ENCODE measurements at regions not wholly inside any gene's neighbourhood (a gene's known extent, or its start where the extent isn't known, plus 50 kb on each side); places are given as distances from the start of the nearest gene placed in this dataset.

DNA sequence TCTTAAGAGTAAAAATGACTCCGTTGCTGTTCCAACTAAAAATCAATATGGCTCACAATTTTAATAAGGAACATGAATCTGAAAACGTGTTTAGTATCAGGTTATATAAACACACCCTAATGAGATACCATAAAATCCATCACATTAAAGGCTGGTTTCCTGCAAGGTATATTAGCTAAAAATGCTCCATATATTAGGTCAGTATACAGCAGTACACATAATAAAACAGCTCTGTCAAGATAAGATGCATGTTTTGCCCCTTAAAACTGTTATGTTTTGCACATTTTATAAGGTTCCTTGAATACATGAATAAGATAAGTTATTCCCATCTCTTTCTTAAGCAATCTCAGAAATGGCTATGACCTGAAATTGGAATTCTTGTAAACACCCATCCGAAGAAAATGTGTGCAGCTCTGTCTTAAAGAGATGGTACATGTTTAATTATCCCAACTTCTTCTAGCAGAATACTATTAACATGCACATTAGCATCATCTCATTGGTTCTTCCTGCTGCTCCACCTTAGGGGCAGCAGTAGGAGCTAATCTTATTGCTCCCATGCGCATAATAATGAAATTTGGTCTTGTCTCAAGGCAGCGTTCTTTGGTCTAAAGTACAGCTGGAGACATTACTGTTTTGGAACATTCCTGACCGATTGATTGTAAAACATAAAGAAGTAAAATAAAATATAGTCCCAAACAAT lies 836.1 kb upstream of the FANCL start:
- no peak overlapping the region for H3K4me3 ChIP-seq (ENCODE audit: low read depth, low read length)

DNA sequence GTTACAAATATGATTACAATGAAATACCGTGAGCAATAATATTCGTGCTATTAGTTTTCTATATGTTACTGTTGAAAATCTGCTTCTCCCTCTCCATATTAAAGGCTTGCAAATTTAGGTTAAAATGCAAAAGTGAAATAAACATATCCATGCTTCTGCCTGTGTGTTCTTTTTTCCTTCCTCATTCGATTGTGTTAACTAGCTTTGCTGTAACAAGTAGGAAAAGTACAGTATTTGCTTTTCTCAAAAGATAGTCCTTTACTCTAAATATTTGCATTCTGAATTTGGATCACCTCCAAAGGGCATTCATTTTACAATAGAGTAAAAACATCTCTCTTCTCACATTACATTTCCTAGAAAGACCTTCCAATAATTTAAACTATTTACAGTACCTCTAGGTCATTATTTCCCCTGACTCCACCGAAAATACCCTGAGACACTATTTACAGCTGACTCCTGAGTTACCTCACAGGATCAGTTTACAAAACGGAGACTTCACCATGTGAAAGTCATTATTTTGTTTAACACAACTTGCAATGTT lies 835.0 kb upstream of the FANCL start:
- H3K4me3 ChIP-seq (ENCODE audit: low read depth, low read length): no peak overlapping the region

DNA sequence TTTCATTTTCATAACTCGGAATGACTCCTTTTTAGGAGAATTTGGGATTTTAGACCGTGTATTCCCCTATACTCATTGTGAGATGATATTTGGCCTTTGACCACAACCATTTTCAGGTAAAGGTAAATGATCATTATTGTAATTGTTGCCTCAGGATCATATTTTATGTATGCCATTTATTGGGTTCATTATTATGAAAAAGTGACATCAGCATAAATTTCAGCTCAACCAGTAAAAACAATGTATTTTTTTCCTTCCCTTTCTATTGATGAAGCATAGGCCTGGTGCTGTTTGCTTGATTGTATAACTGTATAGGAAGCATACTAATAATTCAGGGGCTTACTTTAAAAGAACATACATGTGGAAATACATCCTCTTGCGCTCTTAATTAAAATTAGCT lies 832.9 kb upstream of the FANCL start:
- H3K4me3 ChIP-seq (ENCODE audit: low read depth, low read length): no peak overlapping the region

DNA sequence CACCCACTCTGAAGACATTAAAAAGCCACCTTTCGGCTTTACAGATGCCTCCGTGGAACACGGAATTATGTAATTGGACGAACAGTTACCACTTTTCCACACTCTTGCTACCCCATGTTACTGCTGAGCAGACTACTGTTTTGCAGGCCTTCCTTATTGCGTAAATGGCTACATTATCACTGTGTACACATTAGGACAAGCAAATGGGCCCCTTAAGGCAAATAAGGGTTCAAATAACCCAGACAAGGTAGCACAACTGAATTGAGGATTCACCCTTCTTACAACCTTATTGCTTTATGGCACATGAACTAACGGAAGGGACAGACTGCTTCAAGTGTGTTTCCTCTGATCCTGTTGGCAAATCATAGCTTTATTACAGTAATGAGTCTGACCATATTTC lies 832.2 kb upstream of the FANCL start:
- H3K4me3 ChIP-seq (ENCODE audit: low read depth, low read length): no peak overlapping the region

DNA sequence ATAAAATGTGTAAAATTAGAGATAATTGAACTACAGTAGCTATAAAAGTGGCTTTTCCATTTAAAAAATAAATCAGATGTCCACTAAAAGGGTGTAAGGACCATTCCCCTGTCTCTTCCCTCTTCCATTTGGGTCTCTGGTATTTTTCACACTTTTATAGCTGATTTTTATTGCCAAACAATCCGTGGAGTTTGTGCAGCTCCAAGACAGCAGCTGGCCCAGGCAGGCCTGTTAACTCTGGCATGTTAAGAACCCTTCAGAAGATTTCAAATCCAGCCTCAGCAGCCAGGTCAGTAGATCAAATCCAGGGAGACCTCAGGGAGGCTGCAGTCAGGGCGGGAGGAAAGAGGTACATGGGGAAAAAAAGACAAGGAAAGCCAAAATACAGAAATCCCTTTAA lies 827.1 kb upstream of the FANCL start:
- no peak overlapping the region for H3K4me3 ChIP-seq (ENCODE audit: low read depth, low read length)

DNA sequence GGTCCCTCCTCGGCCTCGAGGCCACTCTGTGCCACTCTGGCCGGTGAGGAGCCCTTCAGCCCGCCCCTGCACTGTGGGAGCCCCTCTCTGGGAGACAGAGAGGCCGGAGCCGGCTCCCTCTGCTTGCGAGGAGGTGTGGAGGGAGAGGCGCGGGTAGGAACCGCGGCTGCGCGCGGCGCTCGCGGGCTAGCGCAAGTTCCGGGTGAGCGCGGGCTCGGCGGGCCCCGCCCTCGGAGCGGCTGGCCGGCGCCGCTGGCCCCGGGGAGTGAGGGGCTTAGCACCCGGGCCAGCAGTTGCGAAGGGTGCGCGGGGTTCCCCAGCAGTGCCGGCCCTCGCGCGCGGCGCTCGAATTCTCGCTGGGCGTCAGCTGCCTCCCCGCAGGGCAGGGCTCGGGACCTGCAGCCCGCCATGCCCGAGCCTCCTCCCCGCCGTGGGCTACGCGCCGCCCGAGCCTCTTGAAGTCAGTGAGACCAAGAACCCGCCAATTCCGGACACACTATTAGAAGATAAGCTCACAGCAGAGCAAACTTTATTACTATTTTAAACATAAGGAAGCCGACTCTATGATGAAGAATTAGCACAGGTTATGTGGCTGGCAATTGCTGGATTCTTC lies 825.8 kb upstream of the FANCL start:
- no peak overlapping the region for H3K4me3 ChIP-seq (ENCODE audit: low read depth, low read length)

DNA sequence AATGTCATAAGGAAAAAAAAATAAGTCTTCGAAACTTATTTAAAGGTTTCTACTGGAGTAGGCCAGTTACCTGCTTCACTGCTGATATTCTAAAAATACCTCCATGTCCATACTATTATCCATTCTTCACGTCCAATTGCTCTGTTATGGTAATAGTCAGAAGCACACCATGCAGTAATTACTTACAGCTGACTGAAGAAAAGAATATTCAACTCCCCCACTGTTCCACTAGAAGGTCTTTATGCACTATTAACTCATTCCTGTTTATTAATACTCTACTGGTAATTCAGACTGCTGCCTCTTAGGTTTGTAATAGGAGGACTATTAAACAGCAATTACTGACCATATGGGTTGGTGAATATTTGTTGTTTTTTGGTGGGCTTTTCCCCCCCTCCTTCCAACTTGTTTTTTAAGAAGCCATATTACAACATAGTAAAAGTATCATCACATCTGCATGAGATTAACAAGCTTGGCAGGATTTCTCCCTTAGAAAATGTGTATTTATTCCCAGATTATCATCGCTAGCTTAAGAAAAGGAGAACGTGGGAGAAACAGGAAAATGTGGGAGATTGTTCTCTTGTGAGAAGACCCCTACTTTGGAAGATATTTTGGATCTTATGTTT lies 806.4 kb upstream of the FANCL start:
- no peak overlapping the region for H3K4me3 ChIP-seq (ENCODE audit: low read depth, low read length)

DNA sequence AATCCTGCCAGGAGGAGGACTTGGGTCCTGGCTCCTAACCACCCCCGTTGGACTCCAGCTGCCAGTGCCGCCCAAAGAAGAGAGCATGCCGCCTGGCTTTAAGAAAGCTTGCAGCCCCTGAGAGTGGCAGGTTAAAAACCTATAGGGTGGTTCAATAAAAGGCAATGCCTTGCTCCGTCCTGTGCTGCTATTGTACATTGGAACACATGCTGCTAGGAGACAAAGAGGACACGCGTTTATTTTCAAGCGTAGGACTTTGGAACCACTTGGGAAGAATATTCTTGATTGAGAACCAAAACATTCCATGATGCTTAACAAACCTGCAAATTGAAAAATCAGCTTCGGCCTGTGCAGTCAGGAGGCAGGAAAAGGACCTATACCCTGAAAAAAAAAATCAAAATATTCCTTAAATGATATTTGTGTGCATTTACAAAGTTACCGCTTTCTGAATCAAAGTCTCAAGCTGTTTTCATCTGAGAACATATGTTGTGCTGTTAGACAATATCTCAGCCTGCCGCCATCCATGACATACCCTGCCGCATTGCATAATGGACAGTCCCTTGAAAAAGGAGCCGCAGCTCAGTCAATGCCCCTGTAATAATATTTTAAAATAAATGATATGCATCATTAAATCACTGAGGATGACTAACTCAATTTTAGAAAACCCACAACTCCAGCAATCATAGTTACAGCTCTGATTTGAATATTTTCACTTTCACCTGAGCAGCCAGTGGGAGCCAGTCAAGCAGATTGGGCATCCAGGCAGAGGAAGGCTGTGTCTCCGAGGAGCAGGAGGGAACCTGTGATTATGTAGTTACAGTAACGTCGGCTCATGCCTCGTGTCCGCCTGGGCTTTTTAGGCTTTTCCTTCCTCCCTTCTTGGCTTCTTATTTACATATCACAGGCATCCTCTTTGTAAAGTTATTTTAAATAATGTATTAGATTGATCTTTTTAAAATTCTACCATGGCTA lies 805.6 kb upstream of the FANCL start:
- no peak overlapping the region for H3K4me3 ChIP-seq (ENCODE audit: low read depth, low read length)

DNA sequence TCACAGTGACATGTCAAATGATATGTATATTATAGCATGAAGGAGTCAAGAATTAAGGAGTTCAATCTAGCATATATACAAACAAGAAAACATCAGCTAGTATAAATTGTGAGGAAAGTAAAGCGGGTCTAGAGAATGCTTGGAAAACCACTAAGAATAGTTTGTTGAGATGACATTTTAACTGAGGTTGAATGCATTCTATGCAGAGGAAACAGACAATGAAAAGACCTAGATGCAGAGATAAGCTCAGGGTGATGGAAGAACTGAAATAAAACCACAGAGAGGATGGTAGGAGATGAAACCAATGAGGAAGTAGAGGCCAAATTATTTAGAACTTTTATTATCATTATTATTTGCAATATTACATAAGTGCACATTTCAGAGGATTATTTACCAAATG lies 803.6 kb upstream of the FANCL start:
- no peak overlapping the region for H3K4me3 ChIP-seq (ENCODE audit: low read depth, low read length)

DNA sequence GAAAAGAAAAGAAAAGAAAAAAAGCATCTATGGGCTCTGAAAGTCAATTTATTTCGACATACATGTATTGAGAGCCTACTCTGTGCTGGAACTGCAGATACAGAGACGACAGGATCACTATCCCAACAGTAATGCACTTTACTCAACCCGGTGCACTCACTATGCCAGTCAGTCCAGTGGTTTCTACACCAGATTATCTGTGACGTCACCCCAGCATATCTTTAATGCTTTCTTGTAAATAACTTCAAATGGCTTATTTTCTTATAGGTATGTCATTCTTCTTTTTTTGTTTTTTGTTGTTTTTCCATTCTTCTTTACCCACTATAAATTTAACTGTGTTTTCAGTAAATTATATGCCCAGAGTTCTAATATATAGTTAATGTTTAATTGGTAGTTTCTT lies 800.0 kb upstream of the FANCL start:
- H3K4me3 ChIP-seq (ENCODE audit: low read depth, low read length): no peak overlapping the region

DNA sequence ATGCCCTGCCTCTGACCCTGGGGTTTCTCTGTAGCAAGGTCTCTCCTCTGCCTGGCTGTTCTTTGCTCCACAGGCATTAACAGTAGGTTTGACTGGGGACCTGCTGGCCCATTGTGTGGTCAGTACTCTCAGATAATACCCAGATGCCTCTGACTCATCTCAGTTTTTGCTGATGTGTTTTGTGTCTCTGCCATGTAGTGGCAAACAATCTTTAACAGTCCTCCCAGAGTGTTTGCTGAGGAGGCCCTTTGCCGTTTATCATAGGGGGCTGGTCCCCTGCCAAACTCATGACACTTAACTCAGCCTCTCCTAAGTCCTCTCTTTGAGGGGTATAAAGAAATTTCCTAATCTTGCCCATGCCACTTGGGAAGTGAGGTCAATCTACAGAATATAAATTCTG lies 793.7 kb upstream of the FANCL start:
- H3K4me3 ChIP-seq (ENCODE audit: low read depth, low read length): no peak overlapping the region

DNA sequence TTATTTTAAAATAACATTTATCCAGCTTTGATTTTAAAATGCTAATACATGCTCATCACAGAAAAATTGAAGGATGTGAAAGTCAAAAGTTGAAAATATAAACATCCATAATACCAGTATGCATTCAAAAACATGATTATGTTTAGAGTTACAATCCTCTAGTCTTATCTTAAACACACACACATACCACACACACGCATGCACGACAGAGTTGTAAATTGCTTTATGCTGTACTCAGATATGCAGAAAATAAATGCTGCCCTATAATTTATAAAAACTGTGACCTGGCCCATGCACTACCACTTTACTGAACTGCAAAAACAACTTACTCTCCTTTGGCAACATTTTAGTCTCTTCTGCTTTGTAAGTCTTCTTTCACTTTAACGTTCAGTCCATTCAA lies 793.0 kb upstream of the FANCL start:
- no peak overlapping the region for H3K4me3 ChIP-seq (ENCODE audit: low read depth, low read length)

DNA sequence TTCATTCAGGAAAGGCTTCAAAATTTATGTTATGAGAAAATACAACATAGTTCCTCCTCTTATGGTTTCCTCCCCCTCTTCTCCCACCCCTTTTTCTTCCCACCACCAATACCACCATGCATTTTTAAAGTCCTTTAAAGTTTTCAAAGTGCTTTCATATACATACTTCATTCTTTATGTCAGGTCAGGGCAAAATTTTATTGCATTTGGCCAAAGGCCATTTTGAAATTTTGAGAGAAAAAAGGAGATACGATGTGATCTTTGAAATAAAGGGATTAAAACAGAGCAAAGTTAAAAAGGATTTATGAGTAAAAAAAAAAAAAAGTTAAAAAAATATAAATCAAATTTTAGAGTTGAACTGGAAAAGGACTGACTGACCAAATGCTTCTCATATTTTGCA lies 792.5 kb upstream of the FANCL start:
- no peak overlapping the region for H3K4me3 ChIP-seq (ENCODE audit: low read depth, low read length)

DNA sequence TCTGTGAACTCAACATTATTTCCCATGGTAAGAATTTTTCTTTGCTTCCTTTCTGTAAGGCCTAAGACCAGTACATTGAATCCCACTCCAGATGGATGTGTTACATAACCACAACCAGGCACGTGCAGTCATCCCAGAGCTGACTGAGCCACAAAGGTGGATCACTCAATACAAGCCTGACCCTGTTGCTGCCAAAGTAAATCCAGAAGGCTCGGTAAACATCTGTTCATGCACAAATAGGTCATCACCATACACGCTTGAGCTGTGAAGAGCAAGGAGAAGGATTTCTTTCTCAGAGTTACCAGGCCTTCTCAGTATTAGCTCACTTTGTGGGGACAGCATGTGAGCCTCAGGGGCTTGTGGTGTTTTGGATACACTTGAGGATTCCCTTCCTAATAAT lies 791.4 kb upstream of the FANCL start:
- H3K4me3 ChIP-seq (ENCODE audit: low read depth, low read length): no peak overlapping the region

DNA sequence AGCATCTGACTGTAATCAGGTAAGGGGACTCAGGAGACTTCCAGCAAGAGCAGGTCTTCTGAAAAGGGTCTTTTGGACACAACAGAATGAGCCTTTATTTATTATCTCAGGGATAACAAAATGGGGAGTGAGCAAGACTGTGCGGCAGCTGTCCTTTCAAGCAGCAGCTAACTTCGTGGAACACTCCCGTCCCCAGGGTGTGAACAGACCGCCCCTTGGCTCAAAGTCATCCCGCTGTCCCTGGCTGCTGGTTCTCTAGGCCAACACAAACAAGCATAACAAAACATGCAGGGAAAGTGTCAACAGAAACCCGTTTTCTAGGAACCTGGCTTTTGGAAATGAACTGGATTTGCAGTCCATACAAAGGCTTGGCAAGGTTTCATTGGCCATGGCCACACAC lies 787.9 kb upstream of the FANCL start:
- H3K4me3 ChIP-seq (ENCODE audit: low read depth, low read length): no peak overlapping the region

DNA sequence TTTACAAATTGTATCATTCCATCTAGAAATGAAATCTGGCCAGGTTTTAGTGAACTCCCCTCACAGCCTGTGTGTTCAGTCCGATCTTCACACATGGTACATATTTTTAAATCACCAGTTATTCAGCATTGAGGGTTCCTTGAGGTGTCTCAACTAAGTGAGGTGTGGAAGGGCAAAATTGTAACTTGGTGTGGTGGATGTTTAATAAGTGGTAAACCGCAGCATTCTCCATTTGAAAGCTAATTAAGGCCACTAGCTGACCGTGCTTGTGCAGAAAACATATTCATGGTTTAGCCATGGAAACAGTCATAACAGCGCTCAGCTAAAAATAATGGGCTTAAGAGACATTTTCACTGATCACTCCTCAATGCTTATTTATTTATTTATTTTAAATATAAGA lies 786.2 kb upstream of the FANCL start:
- no peak overlapping the region for H3K4me3 ChIP-seq (ENCODE audit: low read depth, low read length)

DNA sequence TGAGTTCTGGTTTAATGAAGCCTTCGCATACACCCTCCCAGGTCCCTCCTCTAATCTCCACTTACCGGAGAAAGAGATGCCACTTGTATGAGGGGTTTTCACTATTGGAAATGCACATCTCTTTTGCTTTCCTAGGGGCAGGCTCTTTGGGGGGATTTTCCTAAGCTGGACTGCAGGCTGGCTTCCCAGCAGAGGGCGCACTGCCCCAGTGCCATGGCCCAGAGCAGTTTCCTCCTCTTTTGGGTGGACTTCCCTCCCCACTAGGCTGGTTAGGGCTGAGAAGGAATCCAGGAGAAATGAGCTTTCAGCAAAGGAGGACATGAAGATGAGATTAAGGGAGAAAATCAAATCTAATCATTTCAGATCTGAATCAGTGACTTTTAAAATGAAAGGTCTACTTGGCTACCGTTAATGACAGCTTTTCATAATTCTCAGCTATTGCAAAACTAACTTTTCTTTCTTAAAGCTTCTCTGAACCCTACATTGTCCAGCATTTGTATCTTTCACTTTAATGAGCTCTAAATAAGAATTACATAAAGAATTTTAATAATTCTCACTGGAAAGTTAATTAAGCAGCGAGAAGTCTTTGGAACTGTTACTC lies 784.1 kb upstream of the FANCL start:
- H3K4me3 ChIP-seq (ENCODE audit: low read depth, low read length): no peak overlapping the region

DNA sequence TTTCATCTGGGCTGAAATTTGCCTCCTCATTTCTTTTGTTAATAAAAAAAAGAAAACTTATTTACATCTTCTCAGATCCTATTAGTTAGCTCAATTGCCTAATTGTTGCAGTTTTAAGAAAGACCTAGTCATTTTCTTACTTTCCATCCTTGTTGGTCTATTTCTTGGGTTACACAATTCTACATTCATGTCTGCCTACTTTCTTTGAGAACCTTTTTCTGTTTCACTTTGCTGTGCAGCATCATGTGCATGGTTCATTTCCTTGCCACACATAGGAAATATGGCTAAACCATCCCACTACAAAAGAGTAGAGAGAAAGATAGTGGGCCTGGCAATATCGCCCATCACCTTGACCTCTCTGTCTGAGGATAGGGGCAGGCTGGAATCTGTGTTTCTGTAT lies 780.7 kb upstream of the FANCL start:
- H3K4me3 ChIP-seq (ENCODE audit: low read depth, low read length): no peak overlapping the region

DNA sequence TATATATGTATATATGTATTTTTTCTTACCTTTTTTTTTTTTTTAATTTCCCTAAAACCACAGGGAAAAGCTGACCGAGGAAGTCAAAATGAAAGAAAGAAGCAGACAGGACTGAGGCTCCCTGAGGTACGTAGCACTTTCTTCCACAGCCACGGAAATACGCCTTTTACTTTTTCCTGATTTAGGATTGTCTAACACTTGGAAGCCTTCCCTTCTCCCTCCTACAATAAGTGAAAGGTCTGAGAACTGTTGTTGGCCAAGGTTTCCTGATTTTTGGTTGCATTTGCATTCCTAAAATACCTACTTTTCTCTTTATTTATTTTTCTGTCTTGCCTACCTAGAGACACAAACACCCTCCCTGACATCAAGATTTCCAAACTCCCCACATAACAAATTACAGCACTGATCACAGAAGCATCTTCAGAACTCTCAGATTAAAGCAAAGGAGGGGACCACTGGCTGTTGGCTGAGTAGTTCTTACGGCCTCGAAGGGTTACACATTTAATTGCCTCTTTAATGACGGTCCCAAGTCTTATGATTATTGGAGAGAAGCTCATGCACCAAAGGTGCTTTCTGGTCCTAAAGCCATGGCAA lies 778.5 kb upstream of the FANCL start:
- H3K4me3 ChIP-seq (ENCODE audit: low read depth, low read length): no peak overlapping the region

DNA sequence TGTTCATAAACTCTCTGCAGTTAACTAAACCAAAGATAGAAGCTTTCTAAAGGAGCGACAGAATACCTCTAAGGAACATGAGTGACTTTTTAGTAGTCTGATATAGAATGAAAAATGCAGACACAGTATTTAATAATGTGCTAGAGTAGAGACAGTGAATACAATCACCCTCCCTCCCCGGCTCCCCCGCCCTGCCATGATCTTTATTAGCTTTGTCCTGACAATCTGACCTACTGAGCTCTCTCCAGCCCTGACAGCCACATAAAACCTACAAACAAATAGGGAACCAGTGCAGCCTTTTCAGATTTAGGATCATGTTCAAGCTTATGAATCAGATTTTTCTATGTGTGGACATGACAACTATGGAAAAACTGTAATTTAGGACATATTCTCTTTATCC lies 777.6 kb upstream of the FANCL start:
- H3K4me3 ChIP-seq (ENCODE audit: low read depth, low read length): no peak overlapping the region
